Mucosa of descending colon (tissue), 3 donors: ENCODE measurements at regions not wholly inside any gene's neighbourhood (a gene's known extent, or its start where the extent isn't known, plus 50 kb on each side); places are given as distances from the start of the nearest gene placed in this dataset.

Source experiments
- ATAC-seq: fragments of 200-7000 bp; cut with Tn5 transposase; one replicate; pipeline ENCODE4 v1.9.1; 2020; ENCODE audit warnings: mild to moderate bottlenecking, moderate library complexity
- DNase-seq, 3 donors: peaks; one replicate each; pipeline ENCODE4 v3.0.0-alpha.2; 2020
- H3K36me3 ChIP-seq: fragments of 200-600 bp; one replicate; pipeline ENCODE4 v1.8.0; 2021; ENCODE audit warnings: low read depth, mild to moderate bottlenecking
- H3K4me1 ChIP-seq: fragments of 200-600 bp; one replicate; pipeline ENCODE4 v1.8.0; 2021; ENCODE audit warnings: low read depth, mild to moderate bottlenecking
- H3K4me3 ChIP-seq: fragments of 200-600 bp; one replicate; pipeline ENCODE4 v1.8.0; 2021; ENCODE audit warnings: mild to moderate bottlenecking
- H3K9me3 ChIP-seq: fragments of 200-600 bp; one replicate; pipeline ENCODE4 v1.8.0; 2021; ENCODE audit warnings: mild to moderate bottlenecking
- intact Hi-C, 2 donors: fragments of 100-400 bp; cut with DNase I in 1 of 2; cut with micrococcal nuclease in 1 of 2; formaldehyde crosslinking; loops; one replicate each; pipeline versions ENCODE4 v1.11.0 to v1.11.1; 2022; cut with DNase I, micrococcal nuclease
- TF ChIP-seq, protein P1 (sequence below): fragments of 200-600 bp; IDR thresholded peaks from one replicate; pipeline ENCODE4 v1.8.0; 2022; ENCODE audit warnings: antibody characterized with exemption, mild to moderate bottlenecking
- donor health status: DM: no; HTN: no; CAD: no; lungs with moderate emphysema.
- donor health status: DM: no; HTN: no; CAD: no.
- donor health status: DM: no; HTN: yes; CAD: no.

DNA sequence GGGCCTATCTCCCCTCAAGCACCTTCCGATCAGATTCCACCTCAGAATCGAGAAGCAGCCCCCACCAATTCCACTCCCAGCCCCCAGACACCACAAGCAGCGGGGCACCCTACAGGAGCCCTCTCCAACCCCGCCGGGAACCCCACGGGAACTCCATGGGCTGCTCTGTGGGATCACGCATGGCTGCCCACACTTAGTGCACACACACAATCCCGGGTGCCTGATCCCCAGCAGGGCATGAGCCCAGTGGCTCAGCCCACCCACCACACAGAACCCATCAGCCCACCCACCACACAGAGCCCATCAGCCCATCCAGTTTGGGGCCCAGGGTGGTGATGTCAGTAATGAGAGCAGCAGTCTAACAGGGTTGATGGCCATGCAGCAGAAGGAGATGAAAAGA is 141.6 kb upstream of the LINGO1 start:
- DNase-seq (no peak), ATAC-seq (no peak)
- H3K4me3 ChIP-seq, result no peak overlapping the region
- H3K4me1 ChIP-seq, result no peaks in the 10 kb centered on the region
- TF ChIP-seq, protein P1, sequence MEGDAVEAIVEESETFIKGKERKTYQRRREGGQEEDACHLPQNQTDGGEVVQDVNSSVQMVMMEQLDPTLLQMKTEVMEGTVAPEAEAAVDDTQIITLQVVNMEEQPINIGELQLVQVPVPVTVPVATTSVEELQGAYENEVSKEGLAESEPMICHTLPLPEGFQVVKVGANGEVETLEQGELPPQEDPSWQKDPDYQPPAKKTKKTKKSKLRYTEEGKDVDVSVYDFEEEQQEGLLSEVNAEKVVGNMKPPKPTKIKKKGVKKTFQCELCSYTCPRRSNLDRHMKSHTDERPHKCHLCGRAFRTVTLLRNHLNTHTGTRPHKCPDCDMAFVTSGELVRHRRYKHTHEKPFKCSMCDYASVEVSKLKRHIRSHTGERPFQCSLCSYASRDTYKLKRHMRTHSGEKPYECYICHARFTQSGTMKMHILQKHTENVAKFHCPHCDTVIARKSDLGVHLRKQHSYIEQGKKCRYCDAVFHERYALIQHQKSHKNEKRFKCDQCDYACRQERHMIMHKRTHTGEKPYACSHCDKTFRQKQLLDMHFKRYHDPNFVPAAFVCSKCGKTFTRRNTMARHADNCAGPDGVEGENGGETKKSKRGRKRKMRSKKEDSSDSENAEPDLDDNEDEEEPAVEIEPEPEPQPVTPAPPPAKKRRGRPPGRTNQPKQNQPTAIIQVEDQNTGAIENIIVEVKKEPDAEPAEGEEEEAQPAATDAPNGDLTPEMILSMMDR, result no peak
- H3K9me3 ChIP-seq, result no peaks in the 10 kb centered on the region
- intact Hi-C loops, result no loop called here
- H3K36me3 ChIP-seq, result no peaks in the 10 kb centered on the region

GRCh38 chr15:77773903-77774302 is 141.2 kb upstream of the LINGO1 start:
- TF ChIP-seq, protein P1, result no peak
- no peaks in the 10 kb centered on the region for H3K36me3 ChIP-seq
- DNase-seq, result no peak
- intact Hi-C loops, result no loop called here
- H3K9me3 ChIP-seq, result no peaks in the 10 kb centered on the region
- H3K4me1 ChIP-seq, result no peaks in the 10 kb centered on the region
- ATAC-seq, result no peak
- no peak overlapping the region for H3K4me3 ChIP-seq

DNA sequence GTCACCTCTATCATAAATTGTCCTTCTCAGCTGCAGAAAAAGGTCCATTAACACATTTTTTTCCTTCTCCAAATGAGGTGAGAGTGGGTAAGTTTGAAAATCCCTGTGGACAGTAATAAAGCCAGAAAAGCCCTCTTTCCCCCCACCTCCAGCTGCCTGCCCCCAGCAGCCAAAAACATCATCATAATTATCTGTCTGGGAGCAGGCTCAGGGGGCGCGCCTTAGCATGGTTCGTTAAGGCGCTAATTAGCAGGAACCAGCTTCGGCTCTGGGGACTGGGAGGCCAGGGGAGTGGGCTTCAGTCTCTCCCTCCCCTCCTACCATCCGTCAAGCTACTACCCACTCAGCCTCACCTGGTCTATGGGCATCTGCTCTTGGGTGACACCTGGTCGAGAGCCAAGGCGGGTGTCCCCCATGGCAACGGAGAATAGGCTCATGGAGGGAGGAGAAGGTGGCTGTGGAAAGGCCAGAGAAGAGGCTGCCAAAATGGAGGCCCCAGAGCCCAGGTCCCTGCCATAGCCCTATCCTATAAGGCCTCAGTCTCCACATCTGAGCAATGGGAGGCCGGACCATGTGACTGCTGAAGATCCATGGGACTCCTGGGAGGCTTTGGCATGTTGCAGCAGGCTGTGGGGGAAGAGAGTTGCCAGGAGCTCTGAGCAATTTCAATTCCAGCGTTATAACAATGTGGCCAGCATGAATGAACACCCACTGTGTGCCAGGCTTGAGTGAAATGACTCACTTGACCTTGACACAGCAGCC is 140.1 kb upstream of the LINGO1 start:
- H3K4me3 ChIP-seq, result no peak overlapping the region
- no peak for DNase-seq
- ATAC-seq, result no peak
- no peaks in the 10 kb centered on the region for H3K36me3 ChIP-seq
- H3K4me1 ChIP-seq, result no peaks in the 10 kb centered on the region
- TF ChIP-seq, protein P1, result no peak
- intact Hi-C loops, result no loop called here
- no peaks in the 10 kb centered on the region for H3K9me3 ChIP-seq

DNA sequence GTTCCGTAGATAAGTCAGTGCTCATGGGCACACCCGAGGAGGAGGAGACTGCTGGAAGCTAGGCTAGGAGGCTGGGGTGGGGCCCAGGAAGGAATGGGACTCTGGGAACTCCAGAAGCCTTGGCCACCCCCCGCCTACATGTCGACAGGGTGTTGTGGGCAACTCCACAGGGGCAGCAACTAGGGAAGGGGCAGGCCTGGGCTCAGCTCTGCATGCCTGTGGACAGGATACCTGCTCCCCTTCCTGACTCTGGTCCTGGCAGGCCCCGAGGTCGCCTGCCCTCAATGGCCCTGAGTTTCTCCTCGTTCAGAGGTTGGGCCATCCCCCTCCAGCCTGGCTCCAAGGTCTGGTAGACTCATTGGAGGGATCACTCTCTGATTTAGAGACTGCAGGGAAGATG is 138.9 kb upstream of the LINGO1 start:
- H3K4me1 ChIP-seq, result no peaks in the 10 kb centered on the region
- no peaks in the 10 kb centered on the region for H3K9me3 ChIP-seq
- ATAC-seq (no peak), DNase-seq (no peak)
- no peak overlapping the region for H3K4me3 ChIP-seq
- H3K36me3 ChIP-seq, result no peaks in the 10 kb centered on the region
- TF ChIP-seq, protein P1, result no peak
- intact Hi-C loops, result no loop called here

GRCh38 chr15:77769700-77770099 is 137.0 kb upstream of the LINGO1 start:
- Histone ChIP-seq H3K36me3 (no peaks in the 10 kb centered on the region), H3K4me3 (no peak overlapping the region), H3K4me1 (no peaks in the 10 kb centered on the region), H3K9me3 (no peaks in the 10 kb centered on the region)
- TF ChIP-seq, protein P1, result no peak
- intact Hi-C loops, result no loop called here
- ATAC-seq (no peak), DNase-seq (no peak)
